Brain microvascular endothelial cell (primary cell): ENCODE measurements at regions not wholly inside any gene's neighbourhood (a gene's known extent, or its start where the extent isn't known, plus 50 kb on each side); places are given as distances from the start of the nearest gene placed in this dataset.
A peak's percentile ranks its signal among the peaks of the same experiment; 100 is the strongest.

Experiments
- DNase-seq: peaks from one replicate; pipeline ENCODE4 v3.0.0-alpha.2; 2020
- H3K27ac ChIP-seq: fragments of 250-450 bp; sonication (Bioruptor Pico); 2 replicates; pipeline ENCODE4 v1.5.1; 2020; ENCODE audit warnings: mild to moderate bottlenecking, moderate library complexity
- H3K27me3 ChIP-seq: fragments of 250-450 bp; sonication (Bioruptor Pico); replicated peaks from 2 replicates; pipeline ENCODE4 v1.5.1; 2020; ENCODE audit warnings: mild to moderate bottlenecking
- H3K36me3 ChIP-seq: fragments of 250-450 bp; sonication (Bioruptor Pico); replicated peaks from 2 replicates; pipeline ENCODE4 v1.5.1; 2020; ENCODE audit warnings: mild to moderate bottlenecking
- H3K4me3 ChIP-seq: 2 replicates; pipeline ENCODE4 v1.5.1; 2011; ENCODE audit warnings: low read depth, mild to moderate bottlenecking, control low read depth, low read length, moderate library complexity
- CTCF ChIP-seq: IDR thresholded peaks from 2 replicates; pipeline ENCODE4 v1.5.1; 2011; ENCODE audit warnings: low read depth, mild to moderate bottlenecking, moderate library complexity, low read length, control low read depth, inconsistent platforms; ENCODE audit errors: missing control alignments
- in situ Hi-C: cut with HindIII; loops from 2 replicates; pipeline ENCODE4 v1.10.0; 2017; ENCODE audit warnings: low sequenced_read_pairs, low pct_ligation_motif_present

GRCh38 chr10:108362296-108362695 lies 1197.8 kb upstream of the SORCS1 start:
- Histone ChIP-seq H3K27me3 (no peaks in the 10 kb centered on the region), H3K27ac (no peak overlapping the region), H3K4me3 (no peak overlapping the region), H3K36me3 (no peaks in the 10 kb centered on the region)
- in situ Hi-C loops, result no loop called here
- no peak for TF ChIP-seq CTCF
- DNase-seq, result no peak

- Histone ChIP-seq H3K27me3 (no peaks in the 10 kb centered on the region), H3K4me3 (no peak overlapping the region), H3K36me3 (no peaks in the 10 kb centered on the region), H3K27ac (no peak overlapping the region)
- in situ Hi-C loops, result no loop called here
- no peak for TF ChIP-seq CTCF
- DNase-seq, result no peak
These were observed 1195.7 kb upstream of the SORCS1 start for GRCh38 chr10:108360187-108360586.

- no peaks in the 10 kb centered on the region for H3K36me3 ChIP-seq
- no peak overlapping the region for H3K27ac ChIP-seq
- H3K4me3 ChIP-seq, result no peak overlapping the region
- no peaks in the 10 kb centered on the region for H3K27me3 ChIP-seq
- DNase-seq, result peak; percentile 66
- in situ Hi-C loops, result no loop called here
- TF ChIP-seq CTCF, result no peak
These were observed 1194.4 kb upstream of the SORCS1 start for GRCh38 chr10:108358912-108359311.

GRCh38 chr10:108352771-108353170 lies 1188.3 kb upstream of the SORCS1 start:
- H3K4me3 ChIP-seq, result no peak overlapping the region
- H3K36me3 ChIP-seq, result no peaks in the 10 kb centered on the region
- no peaks in the 10 kb centered on the region for H3K27me3 ChIP-seq
- no peak for TF ChIP-seq CTCF
- no peak for DNase-seq
- in situ Hi-C loops, result no loop called here
- no peak overlapping the region for H3K27ac ChIP-seq

GRCh38 chr10:108348215-108348614 lies 1183.7 kb upstream of the SORCS1 start:
- Histone ChIP-seq H3K4me3 (no peak overlapping the region), H3K27me3 (no peaks in the 10 kb centered on the region), H3K27ac (no peak overlapping the region), H3K36me3 (no peaks in the 10 kb centered on the region)
- TF ChIP-seq CTCF, result no peak
- DNase-seq, result no peak
- in situ Hi-C loops, result no loop called here

GRCh38 chr10:108346066-108346465 lies 1181.6 kb upstream of the SORCS1 start:
- no peak for DNase-seq
- TF ChIP-seq CTCF, result no peak
- no peaks in the 10 kb centered on the region for H3K36me3 ChIP-seq
- H3K27ac ChIP-seq, result no peak overlapping the region
- in situ Hi-C loops, result no loop called here
- H3K27me3 ChIP-seq, result no peaks in the 10 kb centered on the region
- no peak overlapping the region for H3K4me3 ChIP-seq
